NCI-H524 (cell line): ENCODE measurements at regions not wholly inside any gene's neighbourhood (a gene's known extent, or its start where the extent isn't known, plus 50 kb on each side); places are given as distances from the start of the nearest gene placed in this dataset.

Experiments
- DNase-seq, 2 experiments: peaks; one replicate each; lab custom pipeline; 2025; lab: John Stamatoyannopoulos, UW

DNA sequence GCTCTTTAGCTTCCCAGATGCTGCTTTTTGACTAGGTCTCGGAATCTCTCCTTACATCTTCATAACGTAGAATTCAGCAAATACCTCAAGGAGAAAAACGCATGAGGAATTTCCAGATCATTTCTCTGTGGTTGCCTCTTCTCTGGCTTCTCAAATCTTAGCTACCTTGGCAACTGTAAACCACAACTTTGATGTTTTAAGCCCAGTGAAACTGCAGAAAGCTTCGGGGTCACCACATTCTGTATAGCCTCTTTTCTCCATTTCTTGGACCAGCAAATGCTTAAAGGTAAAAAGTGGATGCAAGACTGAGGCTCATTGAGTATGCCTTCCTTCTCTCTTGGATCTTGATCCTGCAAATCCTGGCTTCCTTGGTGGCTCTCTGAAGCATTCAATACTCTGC is 125.5 kb upstream of the FBXL4 start:
- no peak for DNase-seq

DNA sequence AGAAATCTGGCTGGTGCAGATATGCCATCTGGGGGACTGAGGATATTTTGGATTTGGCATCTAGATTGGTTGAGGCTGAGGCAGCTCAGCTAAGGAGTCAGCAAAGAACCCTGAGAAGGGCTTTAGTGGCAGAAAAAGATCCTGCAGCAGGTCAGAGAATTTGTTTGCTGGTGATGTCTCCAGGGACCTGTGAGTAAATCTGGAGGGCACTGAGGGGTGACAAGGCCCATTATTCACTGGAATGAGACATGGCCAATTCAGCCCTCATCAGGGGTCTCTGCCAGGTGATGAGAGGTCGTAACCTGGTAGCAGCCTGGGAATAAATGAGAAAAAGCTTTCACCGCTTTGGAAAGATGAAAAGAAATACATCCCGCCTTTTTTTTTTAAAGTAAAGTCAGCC is 118.3 kb upstream of the FBXL4 start:
- no peak for DNase-seq

DNA sequence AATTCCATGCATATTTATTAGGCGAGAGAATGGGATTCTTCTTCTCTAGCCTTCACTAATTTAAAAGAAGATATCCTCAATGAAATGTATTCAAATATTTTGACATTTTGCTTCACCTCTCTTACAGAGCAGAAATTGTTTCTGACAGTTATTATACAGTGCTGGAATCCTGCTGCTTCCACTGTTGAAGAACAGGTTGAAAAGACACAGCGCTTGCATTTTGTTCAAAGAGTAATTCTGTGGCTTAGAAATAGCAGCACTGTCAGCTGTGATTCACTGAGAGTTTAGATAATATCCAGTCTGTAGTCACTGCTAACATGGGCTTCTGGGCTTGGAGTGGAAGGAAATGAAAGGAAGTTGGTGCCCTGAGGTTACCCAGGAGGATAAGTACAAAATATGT is 117.1 kb upstream of the FBXL4 start:
- DNase-seq, result no peak

DNA sequence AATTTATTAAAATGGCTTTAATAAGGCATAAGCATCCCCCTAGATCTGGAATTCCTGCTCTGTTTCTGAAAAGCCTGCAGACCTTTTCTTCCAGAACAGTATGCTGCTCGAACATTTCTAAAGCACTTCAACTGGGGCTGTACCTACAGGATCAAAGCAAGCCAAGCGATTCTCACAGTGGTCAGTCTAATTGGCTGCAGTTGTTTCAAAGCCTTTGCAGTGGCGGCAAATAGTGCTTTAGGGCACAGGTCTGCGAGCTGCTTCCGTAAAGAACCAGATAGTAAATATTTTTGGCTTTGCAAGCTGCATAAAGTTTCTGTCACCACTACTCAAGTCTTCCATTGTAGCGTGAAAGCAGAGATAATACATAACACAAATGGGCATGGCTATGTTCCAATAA is 88.9 kb upstream of the FBXL4 start:
- DNase-seq, result no peak

- no peak for DNase-seq
Observed at GRCh38 chr6:99032396-99032795, 84.7 kb upstream of the FBXL4 start.

- no peak for DNase-seq
Observed at GRCh38 chr6:99031957-99032356, 84.2 kb upstream of the FBXL4 start.

DNA sequence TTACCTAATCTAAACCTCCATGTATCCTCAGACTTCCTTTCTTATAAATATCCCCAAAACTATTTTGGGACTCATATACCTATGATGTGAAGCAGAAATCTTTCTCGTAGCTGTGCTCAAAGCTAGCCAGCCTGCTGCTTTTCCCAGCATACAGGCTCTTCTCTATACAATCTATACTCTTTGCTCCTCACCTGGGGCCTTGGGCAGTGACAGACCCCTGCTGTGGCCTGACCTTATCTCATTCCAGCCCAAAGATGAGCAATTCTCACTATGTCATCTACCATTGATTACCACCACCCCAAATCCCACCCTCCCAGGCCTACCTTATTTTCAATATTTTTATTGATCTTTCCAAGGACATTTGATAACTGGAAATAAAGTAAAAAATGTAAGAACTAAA is 83.2 kb upstream of the FBXL4 start:
- no peak for DNase-seq

DNA sequence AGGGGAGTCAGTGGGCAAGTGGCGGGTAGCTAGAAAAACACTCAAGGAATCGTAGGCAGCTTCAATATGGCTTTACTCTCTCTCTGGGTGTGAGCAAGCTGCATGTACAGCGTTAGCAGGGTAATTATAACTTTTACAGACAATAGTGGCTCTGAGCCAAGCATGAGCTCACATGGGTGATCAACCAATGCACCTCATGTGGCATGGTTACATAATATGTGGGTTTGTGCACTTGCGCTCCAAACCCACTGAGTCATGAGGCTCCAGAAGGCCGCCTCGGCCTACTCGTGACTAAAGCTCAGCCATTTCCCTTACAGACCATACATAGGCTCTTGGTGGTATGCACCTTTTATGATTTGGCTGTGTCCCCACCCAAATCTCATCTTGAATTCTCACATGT is 78.4 kb upstream of the FBXL4 start:
- DNase-seq, result no peak

GRCh38 chr6:99024089-99024488 is 76.3 kb upstream of the FBXL4 start:
- no peak for DNase-seq

DNA sequence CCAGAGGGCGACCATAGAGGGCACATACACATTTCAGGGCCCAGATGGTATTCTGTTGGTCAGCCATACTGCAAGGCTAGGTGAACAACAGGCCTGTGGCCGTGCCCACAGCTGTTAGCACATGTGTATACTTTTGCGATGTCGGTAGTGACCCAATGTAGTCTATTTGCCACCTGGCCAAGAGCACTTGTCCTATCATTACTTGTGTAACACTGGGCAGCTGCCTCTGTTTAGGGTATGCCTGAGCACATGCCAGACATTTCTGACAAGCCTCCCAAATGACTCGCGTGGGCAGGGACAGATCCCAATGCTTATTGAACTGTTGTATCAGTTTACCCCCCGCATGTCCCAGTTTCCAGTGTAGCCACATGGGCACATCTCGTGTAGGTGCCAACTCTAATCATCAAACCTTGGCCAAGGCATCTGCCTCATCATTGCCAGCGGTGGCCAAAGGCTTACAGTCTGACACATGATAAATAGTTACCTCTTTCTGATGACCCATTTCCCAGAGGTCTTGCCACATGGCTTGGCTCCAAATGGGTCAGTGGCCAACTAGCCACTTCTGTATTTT is 74.4 kb upstream of the FBXL4 start:
- no peak for DNase-seq

- no peak for DNase-seq
Observed at GRCh38 chr6:99019381-99019780, 71.6 kb upstream of the FBXL4 start.

- no peak for DNase-seq
Observed at GRCh38 chr6:99017150-99017549, 69.4 kb upstream of the FBXL4 start.

- no peak for DNase-seq
Observed at GRCh38 chr6:99016355-99016754, 68.6 kb upstream of the FBXL4 start.

DNA sequence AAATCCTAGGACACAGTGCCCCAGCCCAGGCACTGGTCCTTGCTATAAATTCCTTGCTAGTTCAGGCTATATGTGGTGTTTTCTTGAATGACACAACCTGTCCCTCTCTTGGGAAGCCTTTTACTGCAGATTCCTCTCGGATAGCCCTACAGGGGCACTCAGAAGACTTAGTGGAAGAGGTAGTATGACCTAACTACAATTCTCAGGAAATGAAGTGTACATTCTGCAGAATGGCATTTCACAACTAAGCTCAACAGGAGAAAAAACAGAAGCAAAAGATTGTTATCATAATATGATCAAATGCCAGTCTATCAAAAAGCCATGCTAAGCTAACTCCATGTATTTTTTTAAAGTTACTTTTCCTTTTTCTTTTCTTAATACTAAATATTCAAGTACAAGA is 66.3 kb upstream of the FBXL4 start:
- DNase-seq, result no peak

- no peak for DNase-seq
Observed at GRCh38 chr6:99013661-99014060, 65.9 kb upstream of the FBXL4 start.

DNA sequence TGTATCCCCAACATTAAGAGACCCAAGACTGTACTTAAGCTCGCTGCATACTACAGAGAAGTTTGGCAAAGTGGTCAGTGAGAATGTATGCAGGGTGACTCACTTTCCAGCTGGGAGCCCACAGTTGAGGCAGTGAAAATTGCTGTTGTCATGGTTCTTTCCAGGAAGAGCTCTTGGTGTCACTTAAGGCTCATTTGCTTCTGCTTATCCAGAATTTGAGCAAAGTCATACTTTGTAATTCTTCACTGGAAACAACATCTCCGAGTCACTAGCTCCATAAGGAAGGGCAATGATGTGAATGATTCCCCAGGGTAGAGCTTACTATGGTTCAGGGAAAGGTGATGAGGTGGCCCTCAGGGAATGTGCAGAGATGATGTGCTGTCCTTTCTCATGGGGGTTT is 65.4 kb upstream of the FBXL4 start:
- no peak for DNase-seq

- no peak for DNase-seq
Observed at GRCh38 chr6:99011151-99011550, 63.4 kb upstream of the FBXL4 start.

- peak; percentile 56 to 81 for DNase-seq
Observed at GRCh38 chr6:99002831-99003230, 55.1 kb upstream of the FBXL4 start.

DNA sequence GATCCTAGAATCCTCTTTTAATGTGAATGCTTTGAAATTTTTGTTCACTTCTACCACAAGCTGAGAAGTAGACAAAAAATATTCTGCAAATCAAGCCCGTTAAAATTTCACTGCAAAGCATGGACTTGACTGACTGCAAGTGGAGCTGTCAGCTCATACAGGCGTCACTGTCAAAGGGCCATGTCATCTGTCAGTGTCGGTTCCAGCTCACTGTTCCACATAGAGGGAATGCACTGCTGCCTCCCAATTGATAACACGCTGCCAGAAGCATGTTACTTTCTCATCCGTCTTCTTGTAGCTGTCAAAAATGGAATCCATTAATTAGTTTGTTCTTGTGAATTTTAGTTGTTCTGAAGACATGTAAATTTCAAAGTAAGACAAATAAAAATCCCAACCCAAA is 50.4 kb upstream of the FBXL4 start:
- DNase-seq, result no peak
